Activated T-cell treated with anti-CD3 and anti-CD28 coated beads, Interleukin-2, amount 50 U/mL, for 48 hours (primary cell): ENCODE measurements at regions not wholly inside any gene's neighbourhood (a gene's known extent, or its start where the extent isn't known, plus 50 kb on each side); places are given as distances from the start of the nearest gene placed in this dataset.
"Not testable (repeated sequence)": the region's sequence is repeated elsewhere in the genome, so short reads cannot be mapped to it uniquely, and the experiment has no call there.

ENCODE experiments used
- DNase-seq, 2 experiments: peaks; one replicate each; pipeline ENCODE4 v3.0.0-alpha.2; 2020

GRCh38 chr7:81110673-81111072 is 191.8 kb upstream of the SEMA3C start:
- DNase-seq, result no peak

- no peak for DNase-seq
These were observed 179.4 kb upstream of the SEMA3C start for GRCh38 chr7:81098213-81098612.

GRCh38 chr7:81094952-81095351 is 176.1 kb upstream of the SEMA3C start:
- DNase-seq, result no peak

- DNase-seq, result no peak
These were observed 162.8 kb upstream of the SEMA3C start for GRCh38 chr7:81081616-81082015.

- no peak for DNase-seq
These were observed 161.7 kb upstream of the SEMA3C start for GRCh38 chr7:81080553-81080952.

GRCh38 chr7:81079746-81080145 is 160.9 kb upstream of the SEMA3C start:
- no peak for DNase-seq

- no peak for DNase-seq
These were observed 156.3 kb upstream of the SEMA3C start for GRCh38 chr7:81075150-81075549.

- no peak for DNase-seq
These were observed 155.6 kb upstream of the SEMA3C start for GRCh38 chr7:81074406-81074805.

GRCh38 chr7:81073931-81074251 is 155.0 kb upstream of the SEMA3C start:
- no peak for DNase-seq

GRCh38 chr7:81070956-81071355 is 152.1 kb upstream of the SEMA3C start:
- DNase-seq, result no peak

GRCh38 chr7:81066797-81067196 is 147.9 kb upstream of the SEMA3C start:
- no peak for DNase-seq

- no peak for DNase-seq
These were observed 145.6 kb upstream of the SEMA3C start for GRCh38 chr7:81064426-81064825.

GRCh38 chr7:81062755-81063154 is 143.9 kb upstream of the SEMA3C start:
- DNase-seq, result no peak

GRCh38 chr7:81057469-81057868 is 138.6 kb upstream of the SEMA3C start:
- DNase-seq, result not testable (repeated sequence)

- no peak for DNase-seq
These were observed 134.8 kb upstream of the SEMA3C start for GRCh38 chr7:81053623-81054022.

- DNase-seq, result no peak
These were observed 133.1 kb upstream of the SEMA3C start for GRCh38 chr7:81051811-81052413.

- DNase-seq, result no peak
These were observed 126.7 kb upstream of the SEMA3C start for GRCh38 chr7:81045491-81046030.

GRCh38 chr7:81042646-81043045 is 123.8 kb upstream of the SEMA3C start:
- DNase-seq, result not testable (repeated sequence)

GRCh38 chr7:81040496-81040895 is 121.6 kb upstream of the SEMA3C start:
- no peak for DNase-seq

GRCh38 chr7:81036871-81037270 is 118.0 kb upstream of the SEMA3C start:
- DNase-seq, result no peak

GRCh38 chr7:81036057-81036456 is 117.2 kb upstream of the SEMA3C start:
- no peak for DNase-seq

- DNase-seq, result no peak
These were observed 113.1 kb upstream of the SEMA3C start for GRCh38 chr7:81031996-81032395.

GRCh38 chr7:81031243-81031642 is 112.4 kb upstream of the SEMA3C start:
- DNase-seq, result no peak

- no peak for DNase-seq
These were observed 111.6 kb upstream of the SEMA3C start for GRCh38 chr7:81030472-81030871.

GRCh38 chr7:81029511-81029910 is 110.7 kb upstream of the SEMA3C start:
- DNase-seq, result no peak
